ENCODE measurements at regions not wholly inside any gene's neighbourhood (a gene's known extent, or its start where the extent isn't known, plus 50 kb on each side); places are given as distances from the start of the nearest gene placed in this dataset.

DNA sequence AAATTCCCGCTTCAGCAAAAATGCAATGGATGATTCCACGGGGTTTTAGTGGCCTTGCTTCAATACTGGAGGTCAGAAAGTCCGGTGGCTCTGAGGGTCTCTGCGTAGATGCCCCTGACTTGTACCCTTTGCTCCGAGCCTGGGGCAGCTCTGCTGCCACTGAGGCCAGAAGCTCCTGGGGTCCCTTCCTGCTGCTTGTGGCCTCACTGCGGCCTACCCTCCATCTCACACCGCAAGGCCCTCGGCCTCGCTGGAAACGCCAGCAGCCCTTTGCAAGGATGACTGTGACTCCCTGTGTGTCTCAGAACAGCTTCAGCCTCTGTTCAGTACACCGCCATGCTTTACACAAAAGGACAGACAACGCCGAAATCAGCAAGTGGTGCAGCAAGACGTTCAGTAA lies 244.8 kb downstream of the ACTR3B start:
- TF ChIP-seq ZEB2 (tag by site-specific recombination; IDR thresholded peaks at IDR 0.05) (no peak), TRIM28 (IDR thresholded peaks at IDR 0.05; ENCODE audit: borderline replicate concordance, low read length) (no peak), CTCF (tag by site-specific recombination; IDR thresholded peaks at IDR 0.05) (no peak), ZNF10 (tag by site-specific recombination; IDR thresholded peaks at IDR 0.05) (no peak), ZSCAN18 (tag by site-specific recombination; IDR thresholded peaks at IDR 0.05) (no peak)
- TF ChIP-seq, protein P1, sequence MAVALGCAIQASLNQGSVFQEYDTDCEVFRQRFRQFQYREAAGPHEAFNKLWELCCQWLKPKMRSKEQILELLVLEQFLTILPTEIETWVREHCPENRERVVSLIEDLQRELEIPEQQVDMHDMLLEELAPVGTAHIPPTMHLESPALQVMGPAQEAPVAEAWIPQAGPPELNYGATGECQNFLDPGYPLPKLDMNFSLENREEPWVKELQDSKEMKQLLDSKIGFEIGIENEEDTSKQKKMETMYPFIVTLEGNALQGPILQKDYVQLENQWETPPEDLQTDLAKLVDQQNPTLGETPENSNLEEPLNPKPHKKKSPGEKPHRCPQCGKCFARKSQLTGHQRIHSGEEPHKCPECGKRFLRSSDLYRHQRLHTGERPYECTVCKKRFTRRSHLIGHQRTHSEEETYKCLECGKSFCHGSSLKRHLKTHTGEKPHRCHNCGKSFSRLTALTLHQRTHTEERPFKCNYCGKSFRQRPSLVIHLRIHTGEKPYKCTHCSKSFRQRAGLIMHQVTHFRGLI (tag by site-specific recombination; IDR thresholded peaks at IDR 0.05): no peak
- TF ChIP-seq, protein P2, sequence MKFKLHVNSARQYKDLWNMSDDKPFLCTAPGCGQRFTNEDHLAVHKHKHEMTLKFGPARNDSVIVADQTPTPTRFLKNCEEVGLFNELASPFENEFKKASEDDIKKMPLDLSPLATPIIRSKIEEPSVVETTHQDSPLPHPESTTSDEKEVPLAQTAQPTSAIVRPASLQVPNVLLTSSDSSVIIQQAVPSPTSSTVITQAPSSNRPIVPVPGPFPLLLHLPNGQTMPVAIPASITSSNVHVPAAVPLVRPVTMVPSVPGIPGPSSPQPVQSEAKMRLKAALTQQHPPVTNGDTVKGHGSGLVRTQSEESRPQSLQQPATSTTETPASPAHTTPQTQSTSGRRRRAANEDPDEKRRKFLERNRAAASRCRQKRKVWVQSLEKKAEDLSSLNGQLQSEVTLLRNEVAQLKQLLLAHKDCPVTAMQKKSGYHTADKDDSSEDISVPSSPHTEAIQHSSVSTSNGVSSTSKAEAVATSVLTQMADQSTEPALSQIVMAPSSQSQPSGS (tag by site-specific recombination; IDR thresholded peaks at IDR 0.05; ENCODE audit: low read depth): no peak
